ENCODE measurements at regions not wholly inside any gene's neighbourhood (a gene's known extent, or its start where the extent isn't known, plus 50 kb on each side); places are given as distances from the start of the nearest gene placed in this dataset.

DNA sequence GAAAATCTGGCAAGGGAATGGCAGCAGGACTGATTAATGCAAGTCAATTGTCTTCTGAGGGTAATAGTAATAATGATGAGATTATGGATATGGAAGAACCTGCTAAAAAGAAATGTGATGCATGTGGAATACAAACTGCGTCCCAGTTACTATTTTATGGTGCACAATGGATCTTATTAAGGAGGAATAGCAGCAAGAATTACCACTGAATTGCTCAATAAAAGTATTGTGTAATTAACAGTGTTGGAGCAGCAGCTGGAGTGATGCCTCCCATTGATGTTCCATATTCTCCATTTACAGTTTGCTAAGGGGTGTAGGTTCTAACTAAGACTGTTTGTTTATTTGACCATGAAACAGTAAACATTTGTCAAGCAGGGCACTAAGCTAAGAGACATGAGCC, 167.9 kb downstream of the HRH4 start:
- DNase-seq: no peak

- no peak for DNase-seq
These were observed 169.5 kb downstream of the HRH4 start for GRCh38 chr18:24629921-24630320.

DNA sequence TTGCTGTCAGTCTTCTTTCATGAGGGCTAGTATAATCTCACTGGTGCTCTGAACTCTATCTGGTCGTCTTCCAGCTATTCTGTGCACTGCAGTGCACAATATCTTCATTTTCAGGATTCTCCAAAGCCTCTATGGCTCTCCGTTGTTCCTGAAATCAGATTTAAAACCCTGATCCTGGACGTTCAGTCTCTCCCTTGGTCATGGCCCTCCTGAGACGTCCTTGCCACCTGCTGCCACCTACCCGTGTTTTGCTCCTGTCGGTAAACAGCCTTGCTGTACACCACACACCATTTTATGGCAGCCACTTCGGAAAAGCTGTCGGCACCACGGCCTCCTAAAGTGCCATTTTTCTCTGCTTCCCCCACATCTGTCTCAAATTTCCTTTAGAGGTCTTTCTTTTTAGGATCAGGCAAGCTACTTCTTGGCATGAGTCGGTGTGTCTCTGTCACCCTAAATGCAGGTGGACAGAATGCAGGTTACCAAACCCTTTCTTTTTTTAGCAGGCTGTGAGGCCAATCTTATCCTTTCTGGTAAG, 170.0 kb downstream of the HRH4 start:
- no peak for DNase-seq

- no peak for DNase-seq
These were observed 171.0 kb downstream of the HRH4 start for GRCh38 chr18:24631243-24632025.

GRCh38 chr18:24632158-24632988, 171.9 kb downstream of the HRH4 start:
- DNase-seq: no peak

DNA sequence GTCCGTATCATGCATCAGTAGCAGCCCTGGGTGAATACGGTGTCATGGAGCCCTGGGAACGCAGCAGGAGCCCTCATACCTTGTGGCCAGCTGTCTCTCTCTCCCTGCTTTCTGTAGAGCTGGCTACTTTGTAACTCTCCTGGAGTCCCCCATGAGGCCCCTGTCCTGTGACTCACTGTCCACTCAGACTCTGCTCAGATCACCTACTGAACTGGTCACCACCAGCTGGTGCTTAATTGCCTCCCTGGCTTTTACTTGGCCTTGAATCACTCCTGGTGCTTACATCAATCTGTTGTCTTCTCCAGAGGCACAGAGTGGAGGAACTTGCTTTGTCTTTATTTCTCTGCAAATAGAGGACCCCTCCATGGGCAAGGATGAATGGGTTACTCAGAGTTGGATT, 172.7 kb downstream of the HRH4 start:
- no peak for DNase-seq

- no peak for DNase-seq
These were observed 189.1 kb downstream of the HRH4 start for GRCh38 chr18:24649571-24649970.

DNA sequence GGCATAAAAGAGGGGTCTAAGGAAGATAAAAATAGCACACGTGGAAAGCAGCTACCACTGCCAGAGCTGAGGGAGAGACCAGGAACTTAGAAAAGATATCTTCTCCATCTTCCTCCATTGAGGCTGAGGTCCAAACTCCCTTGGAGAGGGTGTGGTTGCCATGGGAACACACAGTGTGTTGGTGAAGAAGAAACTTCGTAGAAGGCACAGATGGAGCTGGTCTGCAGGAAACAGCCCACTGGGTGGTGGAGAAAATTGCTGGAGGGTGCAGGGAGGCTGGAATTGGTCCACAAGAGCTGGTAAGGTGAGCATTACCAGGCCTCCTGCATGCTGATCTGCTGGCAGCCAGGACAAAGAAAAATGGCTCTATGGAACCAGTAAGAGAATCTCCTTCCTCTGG, 191.0 kb downstream of the HRH4 start:
- DNase-seq: no peak

DNA sequence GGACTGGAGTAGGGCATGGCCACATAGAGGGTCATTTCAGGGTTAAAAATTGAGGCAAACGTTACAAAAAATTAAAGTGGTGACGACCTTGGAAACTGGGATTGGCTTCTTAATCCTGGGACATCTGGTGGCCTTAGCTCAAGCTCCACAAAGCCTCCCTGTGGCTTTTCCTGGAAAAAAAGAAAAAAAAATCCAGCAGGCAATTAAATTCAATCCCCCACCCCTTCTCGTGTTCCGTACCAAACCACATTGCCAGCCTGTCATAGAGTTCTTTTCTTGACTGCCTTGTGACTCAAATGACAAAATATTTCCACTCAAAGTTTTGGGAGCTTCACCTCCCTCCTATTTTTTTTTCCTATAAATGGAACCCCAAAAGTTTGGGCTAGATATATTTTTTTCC, 195.6 kb downstream of the HRH4 start:
- DNase-seq: no peak

DNA sequence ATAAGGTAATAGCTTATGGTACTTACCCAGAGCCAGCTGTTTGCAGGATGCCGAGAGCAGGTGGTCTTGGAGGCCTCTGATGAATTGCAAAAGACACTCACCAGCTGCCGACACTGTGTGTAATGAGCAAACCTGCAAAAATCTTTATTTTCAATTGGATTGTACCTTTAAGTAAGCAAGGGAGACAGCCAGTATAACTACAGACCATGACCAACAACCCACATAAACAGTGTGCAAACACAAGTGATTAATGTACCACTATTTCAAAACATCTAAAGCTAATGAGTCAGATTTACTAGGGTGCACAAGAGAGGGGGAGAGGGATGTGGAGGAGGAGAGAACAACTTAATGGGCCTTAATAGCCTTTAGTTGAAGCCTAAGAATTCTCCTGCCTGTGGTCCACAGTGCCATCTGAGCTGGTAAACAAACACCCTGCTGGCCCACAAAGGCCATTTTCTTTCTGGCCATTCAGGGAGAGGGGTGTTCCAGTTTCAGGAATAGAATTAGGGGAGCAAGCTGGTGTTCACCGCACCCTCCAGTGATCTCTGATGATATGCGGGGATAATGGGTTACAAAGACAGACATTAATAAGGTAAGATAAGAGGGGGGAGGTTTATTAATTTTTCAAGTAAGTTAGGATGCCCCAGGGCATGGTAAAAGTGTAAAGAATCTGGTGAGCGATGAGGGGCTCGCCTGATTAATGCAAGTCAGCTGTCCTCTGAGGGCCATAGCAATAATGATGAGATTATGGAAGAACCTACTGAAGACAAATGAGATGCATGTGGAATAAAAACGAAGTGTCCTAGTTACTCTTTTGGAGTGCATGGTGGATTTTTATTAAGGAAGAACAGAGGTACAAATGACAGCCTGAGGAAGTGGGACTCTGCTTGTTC, 196.4 kb downstream of the HRH4 start:
- no peak for DNase-seq

- no peak for DNase-seq
These were observed 197.0 kb downstream of the HRH4 start for GRCh38 chr18:24657444-24657842.

- DNase-seq: no peak
These were observed 197.9 kb downstream of the HRH4 start for GRCh38 chr18:24658302-24658701.

- peak; percentile 19 for DNase-seq
These were observed 199.6 kb downstream of the HRH4 start for GRCh38 chr18:24659827-24660720.

- no peak for DNase-seq
These were observed 200.5 kb downstream of the HRH4 start for GRCh38 chr18:24660956-24661355.

DNA sequence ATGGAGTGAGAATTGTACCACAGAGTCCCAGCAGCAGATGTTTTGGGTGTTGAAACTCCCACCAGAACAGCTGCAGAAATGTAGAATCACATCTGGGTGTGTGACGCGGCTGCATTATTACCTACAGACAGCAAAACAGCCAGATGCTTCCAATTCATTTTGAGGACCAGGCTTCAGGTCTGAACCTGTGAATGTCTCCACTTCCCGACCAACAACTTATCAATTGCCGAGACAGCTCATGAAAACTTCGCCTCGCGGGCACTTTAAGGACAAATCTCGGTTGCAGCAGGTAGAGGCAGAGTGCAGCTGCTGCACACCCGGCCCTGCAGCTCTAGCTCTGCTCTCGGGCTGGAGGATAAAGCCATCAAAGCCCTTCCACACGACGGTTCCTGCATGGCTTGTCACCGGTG, 202.0 kb downstream of the HRH4 start:
- no peak for DNase-seq

DNA sequence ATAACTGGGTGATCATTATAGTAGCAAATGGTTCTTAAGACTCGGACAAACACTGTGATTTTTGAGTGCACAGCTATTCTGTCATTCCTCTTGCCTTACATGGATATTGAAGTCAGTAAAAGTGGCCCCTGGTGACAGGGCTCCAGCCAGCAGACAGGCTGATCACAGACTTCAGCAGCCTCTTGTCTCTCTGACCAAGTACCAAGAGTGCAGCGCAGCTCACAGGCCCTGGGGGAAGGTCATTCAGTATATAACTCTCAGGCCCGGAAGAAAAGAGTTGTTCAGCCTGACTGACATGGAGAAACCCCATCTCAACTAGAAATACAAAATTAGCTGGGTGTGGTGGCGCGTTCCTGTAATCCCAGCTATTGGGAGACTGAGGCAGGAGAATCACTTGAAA, 202.6 kb downstream of the HRH4 start:
- DNase-seq: no peak

GRCh38 chr18:24669015-24669414, 208.6 kb downstream of the HRH4 start:
- no peak for DNase-seq

GRCh38 chr18:24669502-24669901, 209.1 kb downstream of the HRH4 start:
- DNase-seq: no peak

- no peak for DNase-seq
These were observed 211.9 kb downstream of the HRH4 start for GRCh38 chr18:24672165-24672941.

DNA sequence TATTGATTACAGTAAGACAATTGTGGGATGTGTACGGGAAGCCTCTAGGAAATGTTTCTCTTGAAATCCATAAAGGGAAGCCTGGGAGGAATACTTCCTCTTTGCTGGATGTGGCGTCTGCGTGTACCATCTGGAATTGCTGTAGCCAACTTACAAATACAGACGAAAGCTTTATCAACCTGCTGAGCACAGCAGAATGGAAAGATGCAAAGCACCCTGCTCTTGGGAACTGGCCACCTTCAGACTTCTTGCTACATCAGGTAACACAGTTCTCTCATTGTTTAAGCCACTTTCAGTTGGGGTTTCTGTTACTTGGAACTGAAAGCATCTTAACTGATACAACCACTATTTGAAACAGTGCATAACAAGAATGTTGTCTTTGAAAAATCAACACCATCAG, 213.8 kb downstream of the HRH4 start:
- DNase-seq: no peak

GRCh38 chr18:24674605-24675004, 214.2 kb downstream of the HRH4 start:
- DNase-seq: no peak
